ENCODE measurements at regions not wholly inside any gene's neighbourhood (a gene's known extent, or its start where the extent isn't known, plus 50 kb on each side); places are given as distances from the start of the nearest gene placed in this dataset.

DNA sequence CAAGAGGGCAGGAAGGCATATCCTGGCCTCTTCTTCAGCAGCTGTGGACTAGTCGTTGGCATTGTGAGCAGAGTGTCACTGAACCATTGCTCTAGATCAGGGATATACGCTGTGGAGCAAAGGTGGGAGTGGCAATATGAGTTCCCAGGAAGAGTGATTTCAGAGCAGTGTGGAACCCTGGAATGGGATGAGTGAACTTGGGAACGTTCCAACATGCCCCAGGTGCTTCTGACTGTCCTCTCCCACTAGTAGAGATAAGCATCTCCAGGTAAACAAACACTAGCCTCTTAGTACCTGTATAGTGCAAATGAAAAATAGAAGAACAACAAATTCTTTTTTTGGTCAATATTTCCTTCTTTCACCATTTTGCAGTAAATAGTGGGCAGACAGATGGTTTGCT lies 123.6 kb upstream of the VEPH1 start:
- DNase-seq (ENCODE audit: low spot score): no peak

GRCh38 chr3:157624801-157625200 lies 121.6 kb upstream of the VEPH1 start:
- no peak for DNase-seq (ENCODE audit: low spot score)

GRCh38 chr3:157618886-157619285 lies 115.7 kb upstream of the VEPH1 start:
- DNase-seq (ENCODE audit: low spot score): no peak

DNA sequence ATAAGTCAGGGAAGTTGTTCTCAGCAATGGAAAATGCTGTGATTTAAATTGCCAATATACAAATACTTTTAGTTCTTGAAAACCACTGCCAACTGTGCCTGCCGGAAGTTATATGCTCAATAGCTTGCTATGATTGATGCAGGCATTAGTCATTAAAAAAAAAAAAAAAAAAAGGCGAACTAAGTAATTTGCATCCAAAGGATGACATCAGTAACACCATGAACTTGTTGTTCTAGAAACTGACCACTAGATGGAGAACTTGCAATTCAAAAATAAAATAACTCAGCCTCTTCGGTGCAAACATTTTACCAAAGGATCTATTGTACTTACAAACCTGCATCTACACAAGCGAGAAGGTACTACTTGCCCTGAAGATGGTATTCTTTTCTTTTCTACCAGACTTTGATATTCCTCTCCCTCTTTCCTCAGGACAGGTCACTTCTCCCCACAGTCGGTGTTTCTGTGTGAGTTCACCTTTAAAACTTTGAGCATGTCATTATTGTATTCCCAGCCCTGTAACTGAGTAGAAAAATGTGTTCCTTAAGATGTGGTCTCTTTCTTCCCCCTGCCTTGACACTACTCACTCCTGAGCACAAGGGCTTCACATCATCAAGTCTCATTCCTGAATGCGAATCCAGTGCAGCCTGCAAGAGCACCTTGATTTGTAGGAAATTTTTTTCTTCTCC lies 115.0 kb upstream of the VEPH1 start:
- peak; percentile 65 for DNase-seq (ENCODE audit: low spot score)

GRCh38 chr3:157614896-157615295 lies 111.7 kb upstream of the VEPH1 start:
- DNase-seq (ENCODE audit: low spot score): no peak

DNA sequence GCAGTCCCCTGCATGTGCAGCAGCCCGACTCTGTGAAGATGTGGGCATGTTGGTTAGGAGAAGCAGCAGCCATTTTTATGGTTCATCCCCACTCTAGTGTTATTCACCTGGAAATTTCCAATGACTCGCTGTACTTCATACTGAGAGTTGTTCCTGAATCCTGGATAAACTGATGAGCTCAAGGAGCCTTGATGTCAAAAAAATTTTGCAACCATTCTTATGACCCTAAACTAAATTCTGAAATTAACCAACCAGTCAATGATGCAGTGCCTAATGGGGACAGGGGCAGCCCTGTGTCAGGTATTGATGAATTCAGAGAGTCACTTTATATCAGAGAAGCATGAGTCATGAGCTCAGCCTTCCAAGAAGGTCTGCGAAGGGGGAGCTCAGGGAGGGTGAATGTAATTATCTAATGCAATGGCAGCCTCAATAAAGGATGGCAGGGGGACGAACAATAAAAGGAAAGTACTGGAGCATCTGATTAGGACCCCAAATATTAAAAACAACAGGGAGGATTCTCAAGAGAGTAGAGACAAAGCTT lies 108.4 kb upstream of the VEPH1 start:
- no peak for DNase-seq (ENCODE audit: low spot score)

DNA sequence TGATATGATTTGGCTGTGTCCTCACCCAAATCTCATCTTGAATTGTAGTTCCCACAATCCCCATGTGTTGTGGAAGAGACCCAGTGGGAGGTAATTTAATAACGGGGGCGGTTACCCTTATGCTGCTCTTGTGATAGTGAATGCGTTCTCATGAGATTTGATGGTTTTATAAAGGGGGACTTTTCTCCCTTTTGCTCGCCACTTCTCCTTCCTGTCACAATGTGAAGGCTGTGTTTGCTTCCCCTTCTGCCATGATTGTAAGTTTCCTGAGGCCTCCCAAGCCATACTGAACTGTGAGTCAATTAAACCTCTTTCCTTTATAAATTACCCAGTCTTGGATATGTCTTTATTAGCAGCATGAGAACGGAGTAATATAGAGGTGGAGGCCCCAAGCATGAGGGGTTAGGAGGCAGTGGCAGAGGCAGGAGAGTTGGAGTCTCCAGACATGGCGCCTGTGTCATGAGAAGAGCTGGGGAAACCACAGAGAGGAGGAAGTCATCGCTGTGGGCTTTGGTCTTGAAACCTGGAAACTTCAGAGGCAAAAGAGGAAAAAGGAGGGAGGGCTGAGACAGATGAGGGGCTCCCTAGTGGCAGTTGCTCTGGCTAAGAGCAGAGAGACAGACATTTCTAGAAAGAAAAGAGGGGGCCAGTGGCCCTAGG lies 107.8 kb upstream of the VEPH1 start:
- DNase-seq (ENCODE audit: low spot score): no peak

- DNase-seq (ENCODE audit: low spot score): no peak
Observed at GRCh38 chr3:157607826-157608405, 104.7 kb upstream of the VEPH1 start.

GRCh38 chr3:157606852-157607197 lies 103.6 kb upstream of the VEPH1 start:
- DNase-seq (ENCODE audit: low spot score): no peak

GRCh38 chr3:157606011-157606851 lies 103.0 kb upstream of the VEPH1 start:
- peak; percentile 85 for DNase-seq (ENCODE audit: low spot score)

DNA sequence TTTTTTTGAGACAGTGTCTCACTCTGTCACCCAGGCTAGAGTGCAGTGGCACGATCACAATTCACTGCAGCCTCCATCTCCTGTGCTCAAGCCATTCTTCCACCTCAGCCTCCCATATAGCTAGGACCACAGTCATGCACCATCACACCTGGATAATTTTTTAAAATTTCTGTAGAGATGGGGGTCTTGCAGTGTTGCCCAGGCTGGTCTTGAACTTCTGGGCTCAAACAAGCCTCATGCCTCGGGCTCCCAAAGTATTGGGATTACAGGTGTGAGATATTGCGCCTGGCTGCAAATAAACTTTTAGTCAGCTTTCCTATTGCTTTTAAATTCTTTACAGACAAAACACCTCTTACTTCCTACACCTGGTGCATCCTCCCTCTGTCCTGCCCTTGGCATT lies 102.1 kb upstream of the VEPH1 start:
- no peak for DNase-seq (ENCODE audit: low spot score)

DNA sequence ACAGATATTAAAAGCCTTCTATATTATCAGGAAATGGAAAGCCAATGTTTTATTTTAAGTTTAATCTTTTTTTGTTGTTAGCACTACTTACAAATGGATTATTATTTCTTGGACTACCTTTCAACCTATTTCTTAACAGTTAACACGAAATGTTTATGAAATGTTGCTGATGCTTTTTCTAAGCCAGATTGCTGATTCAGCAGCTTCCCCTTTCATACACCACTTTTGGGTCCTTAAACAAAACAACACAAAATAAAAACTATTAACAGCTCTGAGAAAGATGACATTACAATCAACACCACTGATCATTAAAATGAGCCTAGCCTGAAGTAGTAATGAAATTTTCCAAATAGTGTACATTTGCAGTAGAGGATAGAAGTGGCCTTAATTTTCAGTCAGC lies 99.2 kb upstream of the VEPH1 start:
- DNase-seq (ENCODE audit: low spot score): no peak

DNA sequence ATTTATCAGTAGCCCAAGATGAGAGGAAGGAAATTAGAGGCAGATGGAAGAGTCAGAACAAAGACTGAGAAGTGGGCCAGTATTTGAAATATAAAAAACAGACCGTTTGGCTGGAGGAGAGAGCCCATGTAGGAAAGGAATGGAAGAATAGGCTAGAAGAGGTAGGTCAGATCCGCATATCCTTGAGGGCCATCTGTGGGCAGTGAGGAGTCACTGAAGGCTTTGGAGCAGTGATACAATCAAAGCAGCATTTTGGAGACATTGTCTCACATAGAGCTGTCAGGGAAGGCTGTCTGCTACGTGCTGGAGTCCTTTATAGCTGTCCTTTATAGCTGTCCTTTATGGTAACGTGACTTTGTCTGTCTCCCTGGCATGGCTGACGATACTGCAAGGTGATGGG lies 92.0 kb upstream of the VEPH1 start:
- no peak for DNase-seq (ENCODE audit: low spot score)

DNA sequence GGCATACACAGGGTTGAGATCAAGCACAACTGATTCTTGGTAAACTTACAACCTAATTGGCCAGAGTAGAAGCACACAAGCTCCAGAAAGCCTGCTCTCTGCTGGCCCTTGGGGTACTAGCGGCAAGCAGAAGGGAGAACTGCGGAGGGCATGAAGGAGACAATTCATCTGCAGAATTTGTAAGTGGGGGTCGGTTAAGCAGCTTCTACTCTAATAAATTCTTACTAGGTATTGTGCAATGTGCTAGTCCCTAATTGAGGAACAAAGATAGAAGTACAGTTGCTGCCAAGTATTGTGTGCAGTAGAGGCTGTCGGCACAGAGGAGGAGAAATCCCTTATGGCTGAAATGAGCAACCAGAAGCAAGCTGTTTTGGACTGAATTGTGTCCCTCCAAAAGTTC lies 91.2 kb upstream of the VEPH1 start:
- DNase-seq (ENCODE audit: low spot score): no peak

- no peak for DNase-seq (ENCODE audit: low spot score)
Observed at GRCh38 chr3:157592769-157593168, 89.6 kb upstream of the VEPH1 start.

- no peak for DNase-seq (ENCODE audit: low spot score)
Observed at GRCh38 chr3:157590273-157590672, 87.1 kb upstream of the VEPH1 start.

DNA sequence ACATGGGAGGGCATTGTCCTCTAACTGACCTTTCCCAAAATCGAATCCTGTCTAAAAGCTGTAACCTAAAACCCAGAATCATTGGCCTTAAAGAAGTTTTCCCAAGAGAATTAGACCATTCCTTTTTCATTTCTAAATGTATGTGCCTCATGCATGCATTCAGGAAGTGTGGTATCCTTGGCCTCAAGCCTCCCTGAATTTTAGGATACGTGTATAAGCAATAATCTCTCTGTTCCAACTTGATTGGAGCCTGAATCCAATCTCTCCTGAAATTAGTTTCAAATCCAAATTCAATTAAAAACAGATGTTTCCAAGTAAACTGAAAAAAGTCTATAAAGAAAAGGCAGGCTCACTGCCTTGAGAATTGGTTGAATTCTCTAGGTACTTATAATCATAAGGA lies 86.0 kb upstream of the VEPH1 start:
- no peak for DNase-seq (ENCODE audit: low spot score)

- peak; percentile 35 for DNase-seq (ENCODE audit: low spot score)
Observed at GRCh38 chr3:157588386-157589060, 85.3 kb upstream of the VEPH1 start.

DNA sequence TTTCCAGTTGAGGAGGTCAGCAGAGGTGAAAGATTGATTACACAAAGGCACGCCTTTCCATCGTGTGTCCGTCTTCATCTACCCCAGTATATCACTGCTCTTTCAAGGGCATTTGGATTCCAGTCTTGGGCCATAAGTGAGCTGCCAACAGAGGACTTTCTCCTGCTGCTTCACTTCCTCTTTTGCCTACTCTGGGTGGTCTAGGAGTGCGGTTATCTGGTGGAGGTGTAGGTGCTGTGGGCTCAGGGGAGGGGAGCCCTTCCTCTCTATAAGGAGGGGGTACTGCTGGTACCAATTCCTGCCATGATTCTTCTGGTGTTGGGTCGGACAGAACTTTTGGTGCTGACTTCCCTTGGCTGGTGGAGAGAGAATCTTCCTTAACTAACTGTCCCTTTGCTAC lies 83.1 kb upstream of the VEPH1 start:
- DNase-seq (ENCODE audit: low spot score): no peak

GRCh38 chr3:157585386-157585785 lies 82.2 kb upstream of the VEPH1 start:
- DNase-seq (ENCODE audit: low spot score): no peak

- no peak for DNase-seq (ENCODE audit: low spot score)
Observed at GRCh38 chr3:157582637-157582973, 79.4 kb upstream of the VEPH1 start.

Measured in iPS-NIHi11 (cell line).